WTC11 (cell line): ENCODE measurements at regions not wholly inside any gene's neighbourhood (a gene's known extent, or its start where the extent isn't known, plus 50 kb on each side); places are given as distances from the start of the nearest gene placed in this dataset.

Source experiments
- ATAC-seq: fragments of 200-7000 bp; cut with Tn5 transposase; 2 replicates; pipeline ENCODE4 v1.10.0; 2021; ENCODE audit warnings: mild to moderate bottlenecking, moderate library complexity
- CTCF ChIA-PET: fragments of 300-600 bp; sonication (Branson Sonifier 250); formaldehyde crosslinking; loops from one replicate; lab custom pipeline; 2021; ENCODE audit warnings: antibody characterized with exemption; lab: Charles Lee
- POLR2A ChIA-PET: fragments of 350-600 bp; sonication (Branson Sonifier 250); formaldehyde crosslinking; loops from one replicate; lab custom pipeline; 2021; ENCODE audit warnings: antibody characterized with exemption; lab: Charles Lee
- DNase-seq: peaks from one replicate; pipeline ENCODE4 v3.0.0; 2021; ENCODE audit warnings: low spot score
- H3K27ac Mint-ChIP-seq: 2 replicates; pipeline ENCODE4 v1.8.0; 2021; ENCODE audit warnings: mixed read lengths
- H3K27me3 Mint-ChIP-seq: 2 replicates; pipeline ENCODE4 v1.8.0; 2021; ENCODE audit warnings: low read depth, mild to moderate bottlenecking, moderate library complexity, mixed read lengths
- H3K36me3 Mint-ChIP-seq: 2 replicates; pipeline ENCODE4 v1.8.0; 2021; ENCODE audit warnings: mixed read lengths
- H3K4me1 Mint-ChIP-seq: 2 replicates; pipeline ENCODE4 v1.8.0; 2022; ENCODE audit warnings: mixed read lengths
- H3K4me3 Mint-ChIP-seq: 2 replicates; pipeline ENCODE4 v1.8.0; 2021; ENCODE audit warnings: mild to moderate bottlenecking, moderate library complexity, mixed read lengths
- H3K9me3 Mint-ChIP-seq: 2 replicates; pipeline ENCODE4 v1.8.0; 2021; ENCODE audit warnings: mixed read lengths
- ARID4B ChIP-seq: sonication (generic); formaldehyde crosslinking; IDR thresholded peaks from 2 replicates; pipeline ENCODE4 v1.8.0; 2023; ENCODE audit warnings: missing genetic modification reagents, mild to moderate bottlenecking, borderline replicate concordance
- CREB1 ChIP-seq: sonication (generic); formaldehyde crosslinking; IDR thresholded peaks from 2 replicates; pipeline ENCODE4 v1.8.0; 2023; ENCODE audit warnings: mild to moderate bottlenecking, missing genetic modification reagents
- CTCF ChIP-seq: fragments of 200-600 bp; IDR thresholded peaks from 2 replicates; pipeline ENCODE4 v1.8.0; 2022; ENCODE audit warnings: antibody characterized with exemption
- ESRRA ChIP-seq: sonication (generic); formaldehyde crosslinking; IDR thresholded peaks from 2 replicates; pipeline ENCODE4 v1.8.1; 2022; ENCODE audit warnings: mild to moderate bottlenecking, missing genetic modification reagents, borderline replicate concordance
- GRHL2 ChIP-seq: fragments of 250-450 bp; sonication (Bioruptor Pico); IDR thresholded peaks from 2 replicates; pipeline ENCODE4 v1.8.0; 2022; ENCODE audit warnings: mild to moderate bottlenecking, moderate library complexity; ENCODE audit not compliant: insufficient replicate concordance, severe bottlenecking
- JAZF1 ChIP-seq: fragments of 250-450 bp; sonication (Bioruptor Pico); IDR thresholded peaks from 2 replicates; pipeline ENCODE4 v1.9.0; 2021; ENCODE audit warnings: moderate library complexity, mild to moderate bottlenecking, inconsistent platforms
- JUN ChIP-seq: sonication (generic); formaldehyde crosslinking; IDR thresholded peaks from 2 replicates; pipeline ENCODE4 v1.8.0; 2023; ENCODE audit warnings: mild to moderate bottlenecking, missing genetic modification reagents
- NFE2L1 ChIP-seq: sonication (generic); formaldehyde crosslinking; IDR thresholded peaks from 2 replicates; pipeline ENCODE4 v1.8.1; 2023; ENCODE audit warnings: missing genetic modification reagents
- NFYB ChIP-seq: sonication (generic); formaldehyde crosslinking; conservative IDR thresholded peaks from 2 replicates; pipeline ENCODE4 v1.8.0; 2022; ENCODE audit warnings: low read depth, missing genetic modification reagents
- OVOL2 ChIP-seq: fragments of 250-450 bp; sonication (Bioruptor Pico); IDR thresholded peaks from 2 replicates; pipeline ENCODE4 v1.9.0; 2021; ENCODE audit warnings: mild to moderate bottlenecking, borderline replicate concordance
- PRRX2 ChIP-seq: fragments of 250-450 bp; sonication (Bioruptor Pico); IDR thresholded peaks from 2 replicates; pipeline ENCODE4 v1.8.0; 2021; ENCODE audit warnings: mild to moderate bottlenecking
- TEAD1 ChIP-seq: sonication (generic); formaldehyde crosslinking; IDR thresholded peaks from 2 replicates; pipeline ENCODE4 v1.8.0; 2022; ENCODE audit warnings: mild to moderate bottlenecking, missing genetic modification reagents
- TP53 ChIP-seq: sonication (generic); formaldehyde crosslinking; IDR thresholded peaks from 2 replicates; pipeline ENCODE4 v1.8.1; 2023; ENCODE audit warnings: mild to moderate bottlenecking, missing genetic modification reagents
- ZNF138 ChIP-seq: sonication (generic); formaldehyde crosslinking; conservative IDR thresholded peaks from 2 replicates; pipeline ENCODE4 v1.8.1; 2022; ENCODE audit warnings: mild to moderate bottlenecking, moderate library complexity, missing genetic modification reagents
- ZNF396 ChIP-seq: fragments of 250-450 bp; sonication (Bioruptor Pico); IDR thresholded peaks from 2 replicates; pipeline ENCODE4 v1.8.0; 2021; ENCODE audit warnings: mild to moderate bottlenecking, moderate library complexity, borderline replicate concordance
- ZNF425 ChIP-seq: fragments of 250-450 bp; sonication (Bioruptor Pico); conservative IDR thresholded peaks from 2 replicates; pipeline ENCODE4 v1.9.0; 2021; ENCODE audit warnings: mild to moderate bottlenecking
- TF ChIP-seq, protein P1 (sequence below): sonication (generic); formaldehyde crosslinking; IDR thresholded peaks from 2 replicates; pipeline ENCODE4 v1.8.1; 2022; ENCODE audit warnings: mild to moderate bottlenecking, missing genetic modification reagents, moderate library complexity, borderline replicate concordance
- TF ChIP-seq, protein P2 (sequence below): fragments of 250-450 bp; sonication (Bioruptor Pico); IDR thresholded peaks from 2 replicates; pipeline ENCODE4 v1.9.0; 2021; ENCODE audit warnings: mild to moderate bottlenecking
- TF ChIP-seq, protein P3 (sequence below): sonication (generic); formaldehyde crosslinking; IDR thresholded peaks from 2 replicates; pipeline ENCODE4 v1.8.0; 2022; ENCODE audit warnings: mild to moderate bottlenecking, missing genetic modification reagents
- TF ChIP-seq, protein P4 (sequence below): sonication (generic); formaldehyde crosslinking; IDR thresholded peaks from 2 replicates; pipeline ENCODE4 v1.8.1; 2022; ENCODE audit warnings: missing genetic modification reagents, borderline replicate concordance
- TF ChIP-seq, protein P5 (sequence below): sonication (generic); formaldehyde crosslinking; IDR thresholded peaks from 2 replicates; pipeline ENCODE4 v1.8.1; 2023; ENCODE audit warnings: mild to moderate bottlenecking, missing genetic modification reagents

DNA sequence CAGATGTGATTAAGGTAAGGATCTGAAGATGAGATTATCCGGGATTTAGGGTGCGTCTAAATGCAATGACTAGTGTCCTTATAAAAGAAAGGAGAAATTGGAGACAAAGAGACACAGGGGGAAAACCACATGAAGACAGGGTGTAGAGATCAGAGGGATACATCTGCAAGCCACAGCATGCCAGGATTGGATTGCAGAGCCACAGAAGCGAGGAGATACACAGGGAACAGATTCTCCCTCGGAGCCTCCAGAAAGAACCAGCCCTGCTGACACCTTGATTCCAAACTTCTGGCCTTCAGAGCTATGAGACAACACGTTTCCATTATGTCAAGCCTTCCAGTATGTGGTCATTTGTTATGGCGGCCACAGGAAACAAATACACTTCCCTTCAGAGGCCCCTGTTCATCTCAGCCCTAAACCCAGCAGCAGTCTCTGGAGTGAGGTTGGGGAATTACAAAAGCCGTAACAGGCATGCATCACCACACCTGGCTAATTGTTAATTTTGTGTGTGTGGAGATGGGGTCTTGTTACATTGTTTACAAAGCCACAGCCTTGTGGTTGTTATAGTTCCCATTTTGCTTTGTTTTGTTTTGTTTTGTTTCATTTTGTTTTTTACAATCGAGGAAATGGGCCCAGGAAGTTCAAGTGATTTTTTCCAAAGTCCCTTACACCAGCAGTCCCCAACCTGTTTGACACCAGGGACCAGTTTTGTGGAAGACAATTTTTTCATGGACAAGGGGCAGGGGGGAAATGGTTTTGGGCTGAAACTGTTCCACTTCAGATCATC is 51.6 kb upstream of the LYRM9 start:
- Mint-ChIP-seq H3K9me3 (peaks cover 7% of the 10 kb centered on the region), H3K27me3 (peaks cover 4% of the 10 kb centered on the region), H3K4me1 (peaks cover 30% of the 10 kb centered on the region), H3K4me3 (no peak overlapping the region), H3K27ac (peak overlapping the region; percentile 33; the same call in 1 of the 2 replicates), H3K36me3 (peaks cover 7% of the 10 kb centered on the region; the same call in 1 of the 2 replicates)
- ChIA-PET POLR2A (no interaction called here), CTCF (no interaction called here)
- peak; percentile 68 for ATAC-seq
- DNase-seq, result no peak
- no peak for TF ChIP-seq ESRRA (CRISPR knock-in tag)
- no peak for TF ChIP-seq GRHL2 (CRISPR knock-in tag)
- no peak for TF ChIP-seq PRRX2 (CRISPR knock-in tag)
- TF ChIP-seq ARID4B (CRISPR knock-in tag), result no peak
- TF ChIP-seq, protein P1, sequence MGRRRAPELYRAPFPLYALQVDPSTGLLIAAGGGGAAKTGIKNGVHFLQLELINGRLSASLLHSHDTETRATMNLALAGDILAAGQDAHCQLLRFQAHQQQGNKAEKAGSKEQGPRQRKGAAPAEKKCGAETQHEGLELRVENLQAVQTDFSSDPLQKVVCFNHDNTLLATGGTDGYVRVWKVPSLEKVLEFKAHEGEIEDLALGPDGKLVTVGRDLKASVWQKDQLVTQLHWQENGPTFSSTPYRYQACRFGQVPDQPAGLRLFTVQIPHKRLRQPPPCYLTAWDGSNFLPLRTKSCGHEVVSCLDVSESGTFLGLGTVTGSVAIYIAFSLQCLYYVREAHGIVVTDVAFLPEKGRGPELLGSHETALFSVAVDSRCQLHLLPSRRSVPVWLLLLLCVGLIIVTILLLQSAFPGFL, result no peak
- TF ChIP-seq CREB1 (CRISPR knock-in tag), result no peak
- TF ChIP-seq CTCF, result no peak
- TF ChIP-seq TEAD1 (CRISPR knock-in tag), result no peak
- TF ChIP-seq ZNF138 (CRISPR knock-in tag), result no peak
- TF ChIP-seq, protein P2, sequence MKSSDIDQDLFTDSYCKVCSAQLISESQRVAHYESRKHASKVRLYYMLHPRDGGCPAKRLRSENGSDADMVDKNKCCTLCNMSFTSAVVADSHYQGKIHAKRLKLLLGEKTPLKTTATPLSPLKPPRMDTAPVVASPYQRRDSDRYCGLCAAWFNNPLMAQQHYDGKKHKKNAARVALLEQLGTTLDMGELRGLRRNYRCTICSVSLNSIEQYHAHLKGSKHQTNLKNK (CRISPR knock-in tag), result no peak
- TF ChIP-seq TP53, result no peak
- TF ChIP-seq OVOL2, result no peak

GRCh38 chr17:27945333-27945616 is 52.1 kb upstream of the LYRM9 start:
- ATAC-seq (no peak), DNase-seq (no peak)
- CTCF ChIA-PET, result interaction anchor here (1.3 kb wide), 1 partner anchor 288 kb away, joined by 3 read pairs; no protein-coding TSS in a partner anchor
- H3K9me3 Mint-ChIP-seq, result peaks cover 7% of the 10 kb centered on the region
- peaks cover 4% of the 10 kb centered on the region for H3K27me3 Mint-ChIP-seq
- POLR2A ChIA-PET, result no interaction called here
- no peak overlapping the region for H3K27ac Mint-ChIP-seq
- peaks cover 25% of the 10 kb centered on the region for H3K4me1 Mint-ChIP-seq
- peaks cover 7% of the 10 kb centered on the region; the same call in 1 of the 2 replicates for H3K36me3 Mint-ChIP-seq
- no peak overlapping the region for H3K4me3 Mint-ChIP-seq
- no peak for TF ChIP-seq NFE2L1
- TF ChIP-seq, protein P3, sequence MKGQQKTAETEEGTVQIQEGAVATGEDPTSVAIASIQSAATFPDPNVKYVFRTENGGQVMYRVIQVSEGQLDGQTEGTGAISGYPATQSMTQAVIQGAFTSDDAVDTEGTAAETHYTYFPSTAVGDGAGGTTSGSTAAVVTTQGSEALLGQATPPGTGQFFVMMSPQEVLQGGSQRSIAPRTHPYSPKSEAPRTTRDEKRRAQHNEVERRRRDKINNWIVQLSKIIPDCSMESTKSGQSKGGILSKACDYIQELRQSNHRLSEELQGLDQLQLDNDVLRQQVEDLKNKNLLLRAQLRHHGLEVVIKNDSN (CRISPR knock-in tag), result no peak
- no peak for TF ChIP-seq JUN (CRISPR knock-in tag)
- TF ChIP-seq, protein P4, sequence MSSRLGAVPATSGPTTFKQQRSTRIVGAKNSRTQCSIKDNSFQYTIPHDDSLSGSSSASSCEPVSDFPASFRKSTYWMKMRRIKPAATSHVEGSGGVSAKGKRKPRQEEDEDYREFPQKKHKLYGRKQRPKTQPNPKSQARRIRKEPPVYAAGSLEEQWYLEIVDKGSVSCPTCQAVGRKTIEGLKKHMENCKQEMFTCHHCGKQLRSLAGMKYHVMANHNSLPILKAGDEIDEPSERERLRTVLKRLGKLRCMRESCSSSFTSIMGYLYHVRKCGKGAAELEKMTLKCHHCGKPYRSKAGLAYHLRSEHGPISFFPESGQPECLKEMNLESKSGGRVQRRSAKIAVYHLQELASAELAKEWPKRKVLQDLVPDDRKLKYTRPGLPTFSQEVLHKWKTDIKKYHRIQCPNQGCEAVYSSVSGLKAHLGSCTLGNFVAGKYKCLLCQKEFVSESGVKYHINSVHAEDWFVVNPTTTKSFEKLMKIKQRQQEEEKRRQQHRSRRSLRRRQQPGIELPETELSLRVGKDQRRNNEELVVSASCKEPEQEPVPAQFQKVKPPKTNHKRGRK (CRISPR knock-in tag), result no peak
- no peak for TF ChIP-seq JAZF1
- TF ChIP-seq ESRRA (CRISPR knock-in tag), result no peak
- TF ChIP-seq, protein P5, sequence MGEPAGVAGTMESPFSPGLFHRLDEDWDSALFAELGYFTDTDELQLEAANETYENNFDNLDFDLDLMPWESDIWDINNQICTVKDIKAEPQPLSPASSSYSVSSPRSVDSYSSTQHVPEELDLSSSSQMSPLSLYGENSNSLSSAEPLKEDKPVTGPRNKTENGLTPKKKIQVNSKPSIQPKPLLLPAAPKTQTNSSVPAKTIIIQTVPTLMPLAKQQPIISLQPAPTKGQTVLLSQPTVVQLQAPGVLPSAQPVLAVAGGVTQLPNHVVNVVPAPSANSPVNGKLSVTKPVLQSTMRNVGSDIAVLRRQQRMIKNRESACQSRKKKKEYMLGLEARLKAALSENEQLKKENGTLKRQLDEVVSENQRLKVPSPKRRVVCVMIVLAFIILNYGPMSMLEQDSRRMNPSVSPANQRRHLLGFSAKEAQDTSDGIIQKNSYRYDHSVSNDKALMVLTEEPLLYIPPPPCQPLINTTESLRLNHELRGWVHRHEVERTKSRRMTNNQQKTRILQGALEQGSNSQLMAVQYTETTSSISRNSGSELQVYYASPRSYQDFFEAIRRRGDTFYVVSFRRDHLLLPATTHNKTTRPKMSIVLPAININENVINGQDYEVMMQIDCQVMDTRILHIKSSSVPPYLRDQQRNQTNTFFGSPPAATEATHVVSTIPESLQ (CRISPR knock-in tag), result no peak
- no peak for TF ChIP-seq ZNF396 (CRISPR knock-in tag)
- TF ChIP-seq ZNF425 (CRISPR knock-in tag), result no peak
- TF ChIP-seq NFYB, result no peak
